ENCODE measurements at regions not wholly inside any gene's neighbourhood (a gene's known extent, or its start where the extent isn't known, plus 50 kb on each side); places are given as distances from the start of the nearest gene placed in this dataset.

DNA sequence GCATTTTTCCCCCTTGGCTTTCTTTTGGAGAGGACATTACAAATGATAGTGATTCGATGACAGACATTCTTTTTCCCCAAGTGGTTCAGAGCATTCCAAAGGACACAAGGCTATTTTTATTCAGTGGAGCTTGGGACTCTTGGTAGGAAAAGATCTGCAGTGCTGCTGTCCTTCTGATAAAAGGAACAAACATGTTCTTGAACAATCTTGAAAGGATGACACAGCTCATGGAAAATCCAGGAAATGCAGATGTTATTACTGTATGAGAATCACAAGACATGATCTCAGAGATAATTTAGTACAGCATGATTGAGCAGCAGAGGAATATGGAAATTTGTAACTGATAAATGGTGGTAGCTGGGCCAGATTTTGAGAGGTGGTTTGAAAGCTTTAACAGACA lies 96.2 kb upstream of the RFC3 start:
- Histone ChIP-seq H3K79me1 (ENCODE audit: low read depth in 1 of 2, low read length in 2 of 2) (no peaks in the 10 kb centered on the region), H3K4ac (ENCODE audit: low read depth, low read length) (no peak overlapping the region), H2BK15ac (ENCODE audit: low read depth, low read length) (peak overlapping the region; percentile 7; the same call in 1 of the 3 replicates), H2BK20ac (ENCODE audit: low read depth, low read length) (peak overlapping the region; percentile 52; the same call in 1 of the 2 replicates), H3K4me3 (ENCODE audit: insufficient read depth, low read depth, low read length) (no peak overlapping the region), H3K9me1 (ENCODE audit: insufficient read depth, low read length) (no peaks in the 10 kb centered on the region), H3K9me3 (ENCODE audit: control insufficient read depth, insufficient read depth, low read length) (no peaks in the 10 kb centered on the region), H3K27ac (ENCODE audit: insufficient read depth, low read length) (no peak overlapping the region), H3K4me2 (ENCODE audit: low read depth, low read length) (no peak overlapping the region), H3K23ac (ENCODE audit: low read depth, low read length) (peak overlapping the region; percentile 1; the same call in 1 of the 2 replicates), H3K56ac (ENCODE audit: extremely low read depth, insufficient read depth, low read length) (no peak overlapping the region), H2BK5ac (ENCODE audit: low read depth, low read length, poor library complexity, severe bottlenecking) (peak overlapping the region; percentile 62), H4K91ac (ENCODE audit: insufficient read depth, low read depth, low read length) (no peak overlapping the region), H2AK9ac (replicated peaks; ENCODE audit: low read depth, low read length, poor library complexity) (no peak overlapping the region), H4K20me1 (ENCODE audit: insufficient read depth, low read length) (no peaks in the 10 kb centered on the region), H2AFZ (replicated peaks; ENCODE audit: low read length, poor library complexity) (no peak overlapping the region), H3K9ac (ENCODE audit: low read depth, low read length) (no peak overlapping the region), H3K4me1 (ENCODE audit: control insufficient read depth, insufficient read depth, low read length) (peaks cover 6% of the 10 kb centered on the region; the same call in 1 of the 2 replicates), H3K36me3 (ENCODE audit: control insufficient read depth, insufficient read depth, low read length) (no peaks in the 10 kb centered on the region), H3K18ac (ENCODE audit: low read depth, low read length) (peak overlapping the region; percentile 92; the same call in 1 of the 2 replicates), H2AK5ac (ENCODE audit: low read depth, low read length) (0 out of 2 replicates have a peak overlapping the region, but pooled peaks have one; percentile 1), H3K27me3 (ENCODE audit: control insufficient read depth, insufficient read depth, low read length) (no peaks in the 10 kb centered on the region), H3K14ac (replicated peaks; ENCODE audit: low read depth, low read length) (peak overlapping the region; percentile 24; the same call in 1 of the 2 replicates), H2BK120ac (ENCODE audit: low read depth, low read length) (peak overlapping the region; percentile 3; the same call in 1 of the 2 replicates), H4K8ac (ENCODE audit: low read depth in 2 of 2, low read length in 2 of 2) (peak overlapping the region; percentile 31 to 83; a peak in 1 of 4 replicates), H4K5ac (ENCODE audit: low read depth, low read length) (peak overlapping the region; percentile 19; the same call in 1 of the 2 replicates)
- dilution Hi-C loops (cut with HindIII; ENCODE audit: low sequenced_read_pairs, unreplicated experiment) (no loop called here), in situ Hi-C loops (cut with MboI; ENCODE audit: low sequenced_read_pairs) (loop anchor here (5.0 to 25.0 kb wide), 3 partner anchors 179 to 1134 kb away; partner anchors contain the start of genes PDS5B and STARD13), intact Hi-C loops (cut with micrococcal nuclease) (loop anchor here (2.0 to 10.0 kb wide), 7 partner anchors 79 to 1133 kb away; partner anchors contain the start of gene STARD13)
- ChIA-PET CTCF (no interaction called here), POLR2A (ENCODE audit: unreplicated experiment) (no interaction called here)
- no CpG with 5 or more reads among the region's 1 CpG for WGBS, 2 experiments (ENCODE audit: extremely low coverage in 2 of 2, insufficient read length in 1 of 2)
- BruUV-seq (replicated peaks), result no TSS peak
- peak; percentile 62 for DNase-seq
- no peak for TF ChIP-seq RCOR1 (IDR thresholded peaks at IDR 0.05; ENCODE audit: insufficient replicate concordance, low read length)
- TF ChIP-seq RAD21 (IDR thresholded peaks at IDR 0.05; ENCODE audit: low read length), result no peak
- no peak for TF ChIP-seq SMC3 (IDR thresholded peaks at IDR 0.05; ENCODE audit: low read depth, low read length)
- no peak for TF ChIP-seq MAFK (IDR thresholded peaks at IDR 0.05; ENCODE audit: low read depth, low read length)
- TF ChIP-seq CEBPB (IDR thresholded peaks at IDR 0.05; ENCODE audit: low read depth, low read length), result no peak
- TF ChIP-seq NFE2L2 (IDR thresholded peaks at IDR 0.05; ENCODE audit: low read depth, low read length), result no peak
- no peak for TF ChIP-seq CHD1 (IDR thresholded peaks at IDR 0.05; ENCODE audit: low read depth, low read length)
- TF ChIP-seq, protein P1, sequence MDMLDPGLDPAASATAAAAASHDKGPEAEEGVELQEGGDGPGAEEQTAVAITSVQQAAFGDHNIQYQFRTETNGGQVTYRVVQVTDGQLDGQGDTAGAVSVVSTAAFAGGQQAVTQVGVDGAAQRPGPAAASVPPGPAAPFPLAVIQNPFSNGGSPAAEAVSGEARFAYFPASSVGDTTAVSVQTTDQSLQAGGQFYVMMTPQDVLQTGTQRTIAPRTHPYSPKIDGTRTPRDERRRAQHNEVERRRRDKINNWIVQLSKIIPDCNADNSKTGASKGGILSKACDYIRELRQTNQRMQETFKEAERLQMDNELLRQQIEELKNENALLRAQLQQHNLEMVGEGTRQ (IDR thresholded peaks at IDR 0.05; ENCODE audit: low read depth, low read length), result no peak
- no peak for TF ChIP-seq POLR2A (IDR thresholded peaks at IDR 0.05; ENCODE audit: low read depth, low read length)
- no peak for TF ChIP-seq FOS (IDR thresholded peaks at IDR 0.05; ENCODE audit: low read depth, low read length)
- TF ChIP-seq BHLHE40 (IDR thresholded peaks at IDR 0.05; ENCODE audit: low read depth, low read length), result no peak
- TF ChIP-seq MXI1 (IDR thresholded peaks at IDR 0.05; ENCODE audit: borderline replicate concordance, low read depth, low read length), result no peak
- TF ChIP-seq, protein P2, sequence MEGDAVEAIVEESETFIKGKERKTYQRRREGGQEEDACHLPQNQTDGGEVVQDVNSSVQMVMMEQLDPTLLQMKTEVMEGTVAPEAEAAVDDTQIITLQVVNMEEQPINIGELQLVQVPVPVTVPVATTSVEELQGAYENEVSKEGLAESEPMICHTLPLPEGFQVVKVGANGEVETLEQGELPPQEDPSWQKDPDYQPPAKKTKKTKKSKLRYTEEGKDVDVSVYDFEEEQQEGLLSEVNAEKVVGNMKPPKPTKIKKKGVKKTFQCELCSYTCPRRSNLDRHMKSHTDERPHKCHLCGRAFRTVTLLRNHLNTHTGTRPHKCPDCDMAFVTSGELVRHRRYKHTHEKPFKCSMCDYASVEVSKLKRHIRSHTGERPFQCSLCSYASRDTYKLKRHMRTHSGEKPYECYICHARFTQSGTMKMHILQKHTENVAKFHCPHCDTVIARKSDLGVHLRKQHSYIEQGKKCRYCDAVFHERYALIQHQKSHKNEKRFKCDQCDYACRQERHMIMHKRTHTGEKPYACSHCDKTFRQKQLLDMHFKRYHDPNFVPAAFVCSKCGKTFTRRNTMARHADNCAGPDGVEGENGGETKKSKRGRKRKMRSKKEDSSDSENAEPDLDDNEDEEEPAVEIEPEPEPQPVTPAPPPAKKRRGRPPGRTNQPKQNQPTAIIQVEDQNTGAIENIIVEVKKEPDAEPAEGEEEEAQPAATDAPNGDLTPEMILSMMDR (conservative IDR thresholded peaks at IDR 0.05; ENCODE audit: low read depth, low read length), result no peak
- TF ChIP-seq, protein P3, sequence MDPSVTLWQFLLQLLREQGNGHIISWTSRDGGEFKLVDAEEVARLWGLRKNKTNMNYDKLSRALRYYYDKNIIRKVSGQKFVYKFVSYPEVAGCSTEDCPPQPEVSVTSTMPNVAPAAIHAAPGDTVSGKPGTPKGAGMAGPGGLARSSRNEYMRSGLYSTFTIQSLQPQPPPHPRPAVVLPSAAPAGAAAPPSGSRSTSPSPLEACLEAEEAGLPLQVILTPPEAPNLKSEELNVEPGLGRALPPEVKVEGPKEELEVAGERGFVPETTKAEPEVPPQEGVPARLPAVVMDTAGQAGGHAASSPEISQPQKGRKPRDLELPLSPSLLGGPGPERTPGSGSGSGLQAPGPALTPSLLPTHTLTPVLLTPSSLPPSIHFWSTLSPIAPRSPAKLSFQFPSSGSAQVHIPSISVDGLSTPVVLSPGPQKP (IDR thresholded peaks at IDR 0.05; ENCODE audit: borderline replicate concordance, low read depth, low read length), result no peak
- no peak for TF ChIP-seq MAZ (IDR thresholded peaks at IDR 0.05; ENCODE audit: borderline replicate concordance, low read depth, low read length)
- no peak for TF ChIP-seq RFX5 (IDR thresholded peaks at IDR 0.05; ENCODE audit: low read depth, low read length)
- ATAC-seq (ENCODE audit: low read depth), result peak; percentile 38; the same call in 1 of the 2 replicates

Data from IMR-90 (cell line).